ENCODE measurements at regions not wholly inside any gene's neighbourhood (a gene's known extent, or its start where the extent isn't known, plus 50 kb on each side); places are given as distances from the start of the nearest gene placed in this dataset.

GRCh38 chr5:38724301-38725030 is 121.3 kb upstream of the OSMR start:
- no peaks in the 10 kb centered on the region for H3K79me2 ChIP-seq (ENCODE audit: control insufficient read depth, insufficient read depth, low read length)
- no peaks in the 10 kb centered on the region for H4K20me1 ChIP-seq (replicated peaks; ENCODE audit: control insufficient read depth, extremely low read depth, insufficient read depth, low read length)
- H2AFZ ChIP-seq (ENCODE audit: low read depth, low read length), result no peak overlapping the region
- H3K9ac ChIP-seq (replicated peaks; ENCODE audit: extremely low read depth, insufficient read depth, low read length), result no peak overlapping the region
- H3K27ac ChIP-seq (ENCODE audit: insufficient read depth, low read depth, low read length), result no peak overlapping the region
- ChIA-PET POLR2A (interaction anchor here (0.6 kb wide), 1 partner anchor 279 kb away, joined by 4 read pairs; no protein-coding TSS in a partner anchor), CTCF (interaction anchor here (0.9 to 1.2 kb wide), 2 partner anchors 85 to 283 kb away, joined by 3 read pairs; no protein-coding TSS in a partner anchor)
- BruUV-seq (replicated peaks), result no TSS peak
- no peak overlapping the region for H3K4me2 ChIP-seq (ENCODE audit: insufficient read depth, low read length)
- FAIRE-seq (no peak), DNase-seq (ENCODE audit: low read depth, low spot score) (no peak)
- H3K36me3 ChIP-seq (ENCODE audit: control insufficient read depth in 2 of 2, extremely low read depth in 1 of 2, insufficient read depth in 2 of 2, low read length in 2 of 2), result no peaks in the 10 kb centered on the region
- intact Hi-C loops (cut with micrococcal nuclease) (loop anchor here (5.0 kb wide), 1 partner anchor 58 kb away; no protein-coding TSS in a partner anchor), dilution Hi-C loops (cut with MboI; ENCODE audit: extremely low pct_ligation_motif_present, low sequenced_read_pairs) (no loop called here)
- H3K9me3 ChIP-seq (replicated peaks; ENCODE audit: control insufficient read depth, insufficient read depth, low read length), result no peaks in the 10 kb centered on the region
- H3K27me3 ChIP-seq (ENCODE audit: control insufficient read depth in 2 of 2, insufficient read depth in 2 of 2, low read length in 2 of 2), result peaks cover 0 to 2% of the 10 kb centered on the region in 2 experiments
- no peaks in the 10 kb centered on the region for H3K9me1 ChIP-seq (replicated peaks; ENCODE audit: control insufficient read depth, extremely low read depth, insufficient read depth, low read length)
- TF ChIP-seq POLR2AphosphoS5 (IDR thresholded peaks at IDR 0.05; ENCODE audit: insufficient read depth, low read depth, low read length) (no peak), POLR2A (IDR thresholded peaks at IDR 0.05; ENCODE audit: low read depth, low read length) (no peak), EZH2 (IDR thresholded peaks at IDR 0.05; ENCODE audit: borderline replicate concordance, low read depth, low read length, severe bottlenecking) (no peak), JUN (IDR thresholded peaks at IDR 0.05; ENCODE audit: borderline replicate concordance, insufficient read depth, insufficient read length, low read depth) (no peak), GATA2 (IDR thresholded peaks at IDR 0.05; ENCODE audit: insufficient read depth, insufficient read length, low read depth, low read length) (no peak), FOS (IDR thresholded peaks at IDR 0.05; ENCODE audit: borderline replicate concordance, insufficient read depth, low read length) (no peak), CTCF (IDR thresholded peaks at IDR 0.05; ENCODE audit: extremely low read depth in 1 of 2, insufficient read depth in 1 of 2, low read depth in 1 of 2, low read length in 2 of 2) (no peak), MYC (IDR thresholded peaks at IDR 0.05; ENCODE audit: low read depth, low read length) (no peak)
- TF ChIP-seq, protein P1, sequence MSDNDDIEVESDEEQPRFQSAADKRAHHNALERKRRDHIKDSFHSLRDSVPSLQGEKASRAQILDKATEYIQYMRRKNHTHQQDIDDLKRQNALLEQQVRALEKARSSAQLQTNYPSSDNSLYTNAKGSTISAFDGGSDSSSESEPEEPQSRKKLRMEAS (IDR thresholded peaks at IDR 0.05; ENCODE audit: insufficient read depth, insufficient read length), result no peak
- H3K4me3 ChIP-seq (replicated peaks in 1 of 3; ENCODE audit: insufficient read depth in 1 of 3, low read depth in 1 of 3, low read length in 3 of 3), result no peak overlapping the region
- H3K4me1 ChIP-seq (ENCODE audit: control insufficient read depth, extremely low read depth, insufficient read depth, low read length), result no peaks in the 10 kb centered on the region
